A673 (cell line): ENCODE measurements at regions not wholly inside any gene's neighbourhood (a gene's known extent, or its start where the extent isn't known, plus 50 kb on each side); places are given as distances from the start of the nearest gene placed in this dataset.

Experiments used
- CTCF ChIP-seq: fragments of 300-800, 200-600 bp; sonication (generic); conservative IDR thresholded peaks from 2 replicates; pipeline ENCODE4 v1.5.1; 2017; ENCODE audit warnings: low read depth, mild to moderate bottlenecking, antibody characterized with exemption, low read length, moderate library complexity, mixed read lengths
- EZH2 ChIP-seq: fragments of 200-600 bp; sonication (generic); IDR thresholded peaks from 2 replicates; pipeline ENCODE4 v1.6.1; 2017; ENCODE audit warnings: borderline replicate concordance, low read depth, mild to moderate bottlenecking, mixed read lengths, antibody characterized with exemption, low read length; ENCODE audit not compliant: poor library complexity, severe bottlenecking

GRCh38 chr2:204344119-204344518 lies 201.2 kb upstream of the PARD3B start:
- TF ChIP-seq CTCF (no peak), EZH2 (no peak)
